HFF-Myc (cell line): ENCODE measurements at regions not wholly inside any gene's neighbourhood (a gene's known extent, or its start where the extent isn't known, plus 50 kb on each side); places are given as distances from the start of the nearest gene placed in this dataset.
"Not testable (repeated sequence)": the region's sequence is repeated elsewhere in the genome, so short reads cannot be mapped to it uniquely, and the experiment has no call there.

Source experiments
- DNase-seq: peaks from one replicate; pipeline ENCODE4 v3.0.0-alpha.2; 2011; ENCODE audit warnings: low read depth; ENCODE audit errors: extremely low read depth
- H3K4me3 ChIP-seq: replicated peaks from 2 replicates; pipeline ENCODE4 v1.5.1; 2011; ENCODE audit warnings: low read depth, mild to moderate bottlenecking, control low read depth, low read length
- TF ChIP-seq, protein P1 (sequence below): IDR thresholded peaks from 2 replicates; pipeline ENCODE4 v1.5.1; 2012; ENCODE audit warnings: mild to moderate bottlenecking, low read depth, low read length, control low read depth; ENCODE audit errors: missing control alignments

DNA sequence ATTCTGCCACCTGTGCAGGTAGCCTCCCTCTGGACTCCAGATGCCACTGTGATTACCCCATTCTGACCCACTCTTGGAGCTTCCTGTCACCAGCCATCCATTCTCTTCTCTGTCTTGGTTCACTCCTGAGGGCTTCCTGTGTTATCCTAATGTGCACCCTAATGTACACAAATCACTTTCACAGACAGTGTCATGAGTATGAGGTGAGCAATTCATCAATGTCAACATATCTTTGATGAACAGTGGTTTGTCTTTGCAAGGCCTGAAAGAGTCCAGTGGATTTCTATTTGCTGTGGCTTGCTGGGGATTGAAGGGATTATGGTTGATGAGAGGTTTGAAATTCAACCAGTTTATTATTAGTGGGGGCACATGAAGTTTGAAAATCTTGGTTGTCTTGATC is 63.8 kb upstream of the EEF1E1 start:
- no peak for DNase-seq

DNA sequence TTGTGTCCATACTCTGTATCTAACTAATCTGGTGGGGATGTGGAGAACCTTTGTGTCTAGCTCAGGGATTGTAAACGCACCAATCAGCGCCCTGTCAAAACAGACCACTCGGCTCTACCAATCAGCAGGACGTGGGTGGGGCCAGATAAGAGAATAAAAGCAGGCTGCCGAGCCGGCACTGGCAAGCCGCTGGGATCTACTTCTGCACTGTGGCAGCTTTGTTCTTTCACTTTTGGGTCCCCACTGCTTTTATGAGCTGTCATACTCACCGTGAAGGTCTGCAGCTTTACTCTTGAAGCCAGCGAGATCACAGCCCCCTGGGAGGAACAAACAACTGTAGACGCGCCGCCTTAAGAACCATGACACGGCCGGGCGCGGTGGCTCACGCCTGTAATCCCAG is 62.7 kb upstream of the EEF1E1 start:
- not testable (repeated sequence) for DNase-seq, H3K4me3 ChIP-seq

More for the DNA sequence above, 63.8 kb upstream of the EEF1E1 start:
- H3K4me3 ChIP-seq, result no peak overlapping the region
- TF ChIP-seq, protein P1, sequence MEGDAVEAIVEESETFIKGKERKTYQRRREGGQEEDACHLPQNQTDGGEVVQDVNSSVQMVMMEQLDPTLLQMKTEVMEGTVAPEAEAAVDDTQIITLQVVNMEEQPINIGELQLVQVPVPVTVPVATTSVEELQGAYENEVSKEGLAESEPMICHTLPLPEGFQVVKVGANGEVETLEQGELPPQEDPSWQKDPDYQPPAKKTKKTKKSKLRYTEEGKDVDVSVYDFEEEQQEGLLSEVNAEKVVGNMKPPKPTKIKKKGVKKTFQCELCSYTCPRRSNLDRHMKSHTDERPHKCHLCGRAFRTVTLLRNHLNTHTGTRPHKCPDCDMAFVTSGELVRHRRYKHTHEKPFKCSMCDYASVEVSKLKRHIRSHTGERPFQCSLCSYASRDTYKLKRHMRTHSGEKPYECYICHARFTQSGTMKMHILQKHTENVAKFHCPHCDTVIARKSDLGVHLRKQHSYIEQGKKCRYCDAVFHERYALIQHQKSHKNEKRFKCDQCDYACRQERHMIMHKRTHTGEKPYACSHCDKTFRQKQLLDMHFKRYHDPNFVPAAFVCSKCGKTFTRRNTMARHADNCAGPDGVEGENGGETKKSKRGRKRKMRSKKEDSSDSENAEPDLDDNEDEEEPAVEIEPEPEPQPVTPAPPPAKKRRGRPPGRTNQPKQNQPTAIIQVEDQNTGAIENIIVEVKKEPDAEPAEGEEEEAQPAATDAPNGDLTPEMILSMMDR, result no peak

DNA sequence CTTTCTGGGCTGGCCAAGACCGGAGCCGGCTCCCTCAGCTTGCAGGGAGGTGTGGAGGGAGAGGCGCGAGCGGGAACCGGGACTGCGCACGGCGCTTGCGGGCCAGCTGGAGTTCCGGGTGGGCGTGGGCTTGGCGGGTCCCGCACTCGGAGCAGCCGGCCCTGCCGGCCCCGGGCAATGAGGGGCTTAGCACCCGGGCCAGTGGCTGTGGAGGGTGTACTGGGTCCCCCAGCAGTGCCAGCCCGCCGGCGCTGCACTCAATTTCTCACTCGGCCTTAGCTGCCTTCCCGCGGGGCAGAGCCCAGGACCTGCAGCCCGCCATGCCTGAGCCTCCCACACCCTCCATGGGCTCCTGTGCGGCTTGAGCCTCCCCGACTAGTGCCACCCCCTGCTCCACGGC is 61.9 kb upstream of the EEF1E1 start:
- not testable (repeated sequence) for H3K4me3 ChIP-seq, DNase-seq

DNA sequence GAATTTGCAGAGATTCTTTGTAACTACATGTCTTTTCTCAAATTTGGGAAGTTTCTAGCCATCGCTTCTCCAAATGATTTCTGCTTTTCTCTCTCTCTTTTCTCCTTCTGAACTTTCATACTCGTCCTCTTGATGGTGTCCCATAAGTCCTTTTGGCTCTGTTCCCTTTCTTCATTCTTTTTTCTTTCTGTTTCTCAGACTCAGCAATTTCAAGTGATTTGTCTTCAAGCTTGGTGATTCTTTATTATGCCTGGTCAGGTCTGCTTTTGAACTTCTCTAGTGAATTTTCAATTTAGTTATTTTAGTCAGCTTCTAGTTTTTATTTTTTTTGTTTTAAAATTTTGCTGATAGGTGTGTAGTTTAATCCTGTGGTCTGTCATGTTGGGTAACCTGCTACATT is 57.6 kb upstream of the EEF1E1 start:
- TF ChIP-seq, protein P1, result no peak

DNA sequence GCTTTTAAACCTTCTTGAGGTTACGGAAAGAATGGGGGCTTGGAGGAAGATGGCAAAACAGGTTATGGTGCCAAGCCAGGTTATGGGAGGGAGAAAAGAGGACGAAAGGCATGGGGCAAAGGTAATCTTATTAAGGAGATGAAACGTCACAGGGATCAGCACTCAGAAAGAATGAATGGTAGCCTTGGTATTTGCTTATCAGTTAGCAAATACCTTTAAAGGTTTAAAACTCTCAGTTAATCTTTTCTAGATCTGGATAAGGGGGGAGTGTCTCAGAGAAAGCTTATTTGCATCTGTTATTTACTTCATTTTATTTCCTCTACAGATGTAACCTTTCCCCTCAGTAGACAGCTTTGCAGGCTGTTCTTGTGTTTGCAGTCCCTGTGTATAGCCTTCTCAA is 55.5 kb upstream of the EEF1E1 start:
- H3K4me3 ChIP-seq, result no peak overlapping the region
- TF ChIP-seq, protein P1, result no peak
- no peak for DNase-seq

More for the DNA sequence above, 57.6 kb upstream of the EEF1E1 start:
- DNase-seq, result no peak
- no peak overlapping the region for H3K4me3 ChIP-seq

DNA sequence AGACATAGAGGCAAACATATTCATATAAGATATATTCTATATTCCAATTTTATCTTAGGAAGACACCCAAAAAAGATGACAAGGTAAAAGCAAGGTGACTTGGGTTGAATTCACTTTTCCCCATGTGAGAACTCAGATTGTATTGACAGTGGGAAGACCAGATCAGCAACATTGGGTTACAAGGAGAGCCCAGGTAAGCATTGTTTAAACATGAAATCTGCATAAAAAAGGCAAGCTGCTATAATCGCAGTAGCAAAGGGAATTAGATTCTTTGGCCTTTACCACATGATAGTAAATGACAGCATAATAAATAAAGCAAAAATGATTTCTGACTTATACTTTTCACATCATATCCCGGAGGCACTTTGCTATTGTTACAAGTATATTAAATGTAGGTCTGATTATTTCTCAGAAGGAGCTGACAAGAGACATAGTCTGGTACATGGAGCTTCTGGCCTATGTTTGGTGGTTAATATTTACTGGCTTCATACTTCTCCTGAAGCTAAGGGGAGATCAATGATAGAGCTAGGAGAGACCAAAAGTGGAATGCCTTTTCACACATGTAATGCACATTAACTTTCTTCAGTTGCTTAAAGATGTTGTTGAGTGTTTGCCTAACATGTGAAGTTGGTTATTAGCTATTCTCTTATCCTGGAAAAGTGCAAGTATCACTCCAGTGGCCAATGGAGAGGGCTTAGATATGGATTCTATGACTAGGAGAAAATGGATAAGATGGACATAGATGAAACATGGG is 53.1 kb upstream of the EEF1E1 start:
- DNase-seq, result no peak
- TF ChIP-seq, protein P1, result no peak
- H3K4me3 ChIP-seq, result no peak overlapping the region
